IMR-90 (cell line): ENCODE measurements at regions not wholly inside any gene's neighbourhood (a gene's known extent, or its start where the extent isn't known, plus 50 kb on each side); places are given as distances from the start of the nearest gene placed in this dataset.

ENCODE experiments used
- ATAC-seq: fragments of 200-7000 bp; cut with Tn5 transposase; 2 replicates; pipeline ENCODE4 v1.9.1; 2020; ENCODE audit warnings: low read depth, mild to moderate bottlenecking, moderate library complexity
- BruUV-seq: library from RNA; stranded (reverse); fragments of 400-500 nt; replicated peaks from 2 replicates; lab custom pipeline; 2021; lab: Mats Ljungman, UMichigan
- CTCF ChIA-PET: fragments of 300-600 bp; formaldehyde crosslinking; extraction: SDS; loops from one replicate; lab custom pipeline; 2021; ENCODE audit warnings: antibody characterized with exemption; lab: Yijun Ruan, JAX
- POLR2A ChIA-PET: fragments of 300-600 bp; sonication (Branson Sonifier 250); formaldehyde crosslinking; loops from one replicate; lab custom pipeline; 2022; ENCODE audit warnings: antibody characterized with exemption; ENCODE audit not compliant: unreplicated experiment; lab: Charles Lee
- DNase-seq: peaks from one replicate; pipeline ENCODE4 v3.0.0; 2013
- H2AFZ ChIP-seq: replicated peaks from 2 replicates; pipeline ENCODE3; 2013; ENCODE audit warnings: low read length, mild to moderate bottlenecking; ENCODE audit not compliant: poor library complexity
- H2AK5ac ChIP-seq: 2 replicates; pipeline ENCODE4 v1.6.1; 2013; ENCODE audit warnings: low read depth, low read length, inconsistent platforms
- H2AK9ac ChIP-seq: replicated peaks from 2 replicates; pipeline ENCODE3; 2013; ENCODE audit warnings: mild to moderate bottlenecking, low read depth, low read length, moderate library complexity; ENCODE audit not compliant: poor library complexity
- H2BK120ac ChIP-seq: 2 replicates; pipeline ENCODE4 v1.6.1; 2013; ENCODE audit warnings: low read depth, low read length, inconsistent platforms
- H2BK15ac ChIP-seq: 3 replicates; pipeline ENCODE4 v1.6.1; 2013; ENCODE audit warnings: low read depth, low read length, inconsistent platforms
- H2BK20ac ChIP-seq: 2 replicates; pipeline ENCODE4 v1.6.1; 2013; ENCODE audit warnings: low read depth, mild to moderate bottlenecking, inconsistent platforms, low read length, moderate library complexity
- H2BK5ac ChIP-seq: 2 replicates; pipeline ENCODE4 v1.6.1; 2013; ENCODE audit warnings: mild to moderate bottlenecking, low read depth, low read length, inconsistent platforms; ENCODE audit not compliant: poor library complexity, severe bottlenecking
- H3K14ac ChIP-seq: replicated peaks from 2 replicates; pipeline ENCODE4 v1.6.1; 2013; ENCODE audit warnings: low read depth, low read length, inconsistent platforms
- H3K18ac ChIP-seq: 2 replicates; pipeline ENCODE4 v1.6.1; 2013; ENCODE audit warnings: low read depth, low read length, control low read depth
- H3K23ac ChIP-seq: 2 replicates; pipeline ENCODE4 v1.6.1; 2013; ENCODE audit warnings: low read depth, low read length, inconsistent platforms
- H3K27ac ChIP-seq: 2 replicates; pipeline ENCODE4 v1.5.1; 2013; ENCODE audit warnings: mild to moderate bottlenecking, control low read depth, low read length; ENCODE audit not compliant: insufficient read depth
- H3K27me3 ChIP-seq: 2 replicates; pipeline ENCODE4 v1.6.1; 2013; ENCODE audit warnings: low read length; ENCODE audit not compliant: control insufficient read depth, insufficient read depth
- H3K36me3 ChIP-seq: 2 replicates; pipeline ENCODE4 v1.6.1; 2013; ENCODE audit warnings: low read length, mixed read lengths; ENCODE audit not compliant: control insufficient read depth, insufficient read depth
- H3K4ac ChIP-seq: 2 replicates; pipeline ENCODE4 v1.6.1; 2013; ENCODE audit warnings: low read depth, low read length, inconsistent platforms
- H3K4me1 ChIP-seq: 2 replicates; pipeline ENCODE4 v1.6.1; 2013; ENCODE audit warnings: low read length, mixed read lengths; ENCODE audit not compliant: control insufficient read depth, insufficient read depth
- H3K4me2 ChIP-seq: 2 replicates; pipeline ENCODE4 v1.6.1; 2013; ENCODE audit warnings: low read depth, mild to moderate bottlenecking, control low read depth, low read length, moderate library complexity
- H3K4me3 ChIP-seq: 2 replicates; pipeline ENCODE4 v1.5.1; 2013; ENCODE audit warnings: low read depth, mild to moderate bottlenecking, control low read depth, low read length, moderate library complexity; ENCODE audit not compliant: insufficient read depth
- H3K56ac ChIP-seq: 2 replicates; pipeline ENCODE4 v1.6.1; 2013; ENCODE audit warnings: low read length, inconsistent platforms; ENCODE audit not compliant: insufficient read depth; ENCODE audit errors: extremely low read depth
- H3K79me1 ChIP-seq, 2 experiments: 2 replicates each; pipeline ENCODE4 v1.6.1; 2013; ENCODE audit warnings: low read length in 2 of 2, inconsistent platforms in 1 of 2, low read depth in 1 of 2
- H3K9ac ChIP-seq: 2 replicates; pipeline ENCODE4 v1.6.1; 2013; ENCODE audit warnings: low read depth, low read length, control low read depth
- H3K9me1 ChIP-seq: 2 replicates; pipeline ENCODE4 v1.6.1; 2013; ENCODE audit warnings: low read length, inconsistent platforms; ENCODE audit not compliant: insufficient read depth
- H3K9me3 ChIP-seq: 2 replicates; pipeline ENCODE4 v1.6.1; 2013; ENCODE audit warnings: low read length; ENCODE audit not compliant: control insufficient read depth, insufficient read depth
- H4K20me1 ChIP-seq: 2 replicates; pipeline ENCODE4 v1.6.1; 2013; ENCODE audit warnings: low read length, inconsistent platforms; ENCODE audit not compliant: insufficient read depth
- H4K5ac ChIP-seq: 2 replicates; pipeline ENCODE4 v1.6.1; 2013; ENCODE audit warnings: mild to moderate bottlenecking, low read depth, low read length, control low read depth
- H4K8ac ChIP-seq, 2 experiments: 2 replicates each; pipeline ENCODE4 v1.6.1; 2013; ENCODE audit warnings: low read depth in 2 of 2, low read length in 2 of 2, control low read depth in 1 of 2, inconsistent platforms in 1 of 2
- H4K91ac ChIP-seq: 2 replicates; pipeline ENCODE4 v1.6.1; 2013; ENCODE audit warnings: low read depth, low read length, inconsistent platforms; ENCODE audit not compliant: insufficient read depth
- BHLHE40 ChIP-seq: fragments of 150-350 bp; IDR thresholded peaks from 2 replicates; pipeline ENCODE4 v1.6.1; 2016; ENCODE audit warnings: mild to moderate bottlenecking, low read depth, low read length
- CEBPB ChIP-seq: IDR thresholded peaks from 2 replicates; pipeline ENCODE4 v1.6.1; 2012; ENCODE audit warnings: low read depth, low read length, improper control_type of control experiment
- CHD1 ChIP-seq: IDR thresholded peaks from 2 replicates; pipeline ENCODE4 v1.6.1; 2012; ENCODE audit warnings: low read depth, low read length, improper control_type of control experiment
- CTCF ChIP-seq: conservative IDR thresholded peaks from 2 replicates; pipeline ENCODE4 v1.5.1; 2012; ENCODE audit warnings: mild to moderate bottlenecking, low read depth, low read length, improper control_type of control experiment
- FOS ChIP-seq: fragments of 150-350 bp; IDR thresholded peaks from 2 replicates; pipeline ENCODE4 v1.6.1; 2016; ENCODE audit warnings: low read depth, low read length
- MAFK ChIP-seq: IDR thresholded peaks from 2 replicates; pipeline ENCODE4 v1.6.1; 2012; ENCODE audit warnings: low read depth, low read length, improper control_type of control experiment
- MAZ ChIP-seq: IDR thresholded peaks from 2 replicates; pipeline ENCODE4 v1.6.1; 2012; ENCODE audit warnings: low read depth, mild to moderate bottlenecking, low read length, improper control_type of control experiment, moderate library complexity, borderline replicate concordance
- MXI1 ChIP-seq: IDR thresholded peaks from 2 replicates; pipeline ENCODE4 v1.6.1; 2012; ENCODE audit warnings: low read depth, mild to moderate bottlenecking, low read length, moderate library complexity, borderline replicate concordance
- NFE2L2 ChIP-seq: fragments of 150-350 bp; IDR thresholded peaks from 2 replicates; pipeline ENCODE4 v1.6.1; 2016; ENCODE audit warnings: low read depth, mild to moderate bottlenecking, low read length
- POLR2A ChIP-seq: IDR thresholded peaks from 2 replicates; pipeline ENCODE4 v1.6.1; 2012; ENCODE audit warnings: mild to moderate bottlenecking, low read depth, low read length
- RAD21 ChIP-seq: IDR thresholded peaks from 2 replicates; pipeline ENCODE4 v1.6.1; 2012; ENCODE audit warnings: low read length, improper control_type of control experiment
- RCOR1 ChIP-seq: IDR thresholded peaks from 2 replicates; pipeline ENCODE4 v1.6.1; 2012; ENCODE audit warnings: mild to moderate bottlenecking, low read length, improper control_type of control experiment; ENCODE audit not compliant: insufficient replicate concordance
- RFX5 ChIP-seq: IDR thresholded peaks from 2 replicates; pipeline ENCODE4 v1.8.0; 2012; ENCODE audit warnings: low read depth, mild to moderate bottlenecking, low read length, moderate library complexity
- SMC3 ChIP-seq: fragments of 150-350 bp; IDR thresholded peaks from 2 replicates; pipeline ENCODE4 v1.6.1; 2016; ENCODE audit warnings: low read depth, mild to moderate bottlenecking, antibody characterized with exemption, low read length, moderate library complexity
- WGBS, 2 experiments: methylation state at CpG; one replicate each; pipeline versions ENCODE4 v1.1.5 to v1.1.7; 2013; ENCODE audit warnings: missing lambda C conversion rate in 2 of 2; ENCODE audit not compliant: insufficient read length in 1 of 2; ENCODE audit errors: extremely low coverage in 2 of 2; 5-methylcytosine and 5-hydroxymethylcytosine counted together
- dilution Hi-C: fragments of 300-500 bp; cut with HindIII; formaldehyde crosslinking; loops from one replicate; pipeline ENCODE4 v1.14.3; 2018; ENCODE audit warnings: low sequenced_read_pairs; ENCODE audit not compliant: unreplicated experiment
- in situ Hi-C: fragments of 300-500 bp; cut with MboI; formaldehyde crosslinking; loops from 3 replicates; pipeline ENCODE4 v1.14.3; 2019; ENCODE audit warnings: low sequenced_read_pairs, inconsistent platforms, mixed read lengths
- intact Hi-C: fragments of 100-400 bp; cut with micrococcal nuclease; formaldehyde crosslinking; loops from 2 replicates; pipeline ENCODE4 v1.10.0; 2022
- TF ChIP-seq, protein P1 (sequence below): fragments of 150-350 bp; IDR thresholded peaks from 2 replicates; pipeline ENCODE4 v1.6.1; 2017; ENCODE audit warnings: mild to moderate bottlenecking, antibody characterized with exemption, low read length, low read depth

GRCh38 chr11:21927628-21928027 is 265.3 kb upstream of the ANO5 start:
- H3K56ac ChIP-seq = no peak overlapping the region
- H2BK15ac ChIP-seq = no peak overlapping the region
- H4K5ac ChIP-seq = no peak overlapping the region
- no peak overlapping the region for H3K14ac ChIP-seq
- no peak for ATAC-seq
- H2AK9ac ChIP-seq = no peak overlapping the region
- H4K20me1 ChIP-seq = no peaks in the 10 kb centered on the region
- H2AK5ac ChIP-seq = no peak overlapping the region
- H3K4me3 ChIP-seq = no peak overlapping the region
- ChIA-PET CTCF (no interaction called here), POLR2A (no interaction called here)
- no TSS peak for BruUV-seq
- no peak overlapping the region for H2BK5ac ChIP-seq
- H4K8ac ChIP-seq = no peak overlapping the region
- H3K27me3 ChIP-seq = no peaks in the 10 kb centered on the region
- H3K18ac ChIP-seq = no peak overlapping the region
- H3K23ac ChIP-seq = no peak overlapping the region
- peaks cover 6% of the 10 kb centered on the region for H3K9me3 ChIP-seq
- no peak overlapping the region for H2AFZ ChIP-seq
- TF ChIP-seq FOS (no peak), CTCF (no peak), SMC3 (no peak), RFX5 (no peak), BHLHE40 (no peak), NFE2L2 (no peak), RCOR1 (no peak), MAZ (no peak), MAFK (no peak), CHD1 (no peak), CEBPB (no peak), POLR2A (no peak), MXI1 (no peak), RAD21 (no peak)
- TF ChIP-seq, protein P1, sequence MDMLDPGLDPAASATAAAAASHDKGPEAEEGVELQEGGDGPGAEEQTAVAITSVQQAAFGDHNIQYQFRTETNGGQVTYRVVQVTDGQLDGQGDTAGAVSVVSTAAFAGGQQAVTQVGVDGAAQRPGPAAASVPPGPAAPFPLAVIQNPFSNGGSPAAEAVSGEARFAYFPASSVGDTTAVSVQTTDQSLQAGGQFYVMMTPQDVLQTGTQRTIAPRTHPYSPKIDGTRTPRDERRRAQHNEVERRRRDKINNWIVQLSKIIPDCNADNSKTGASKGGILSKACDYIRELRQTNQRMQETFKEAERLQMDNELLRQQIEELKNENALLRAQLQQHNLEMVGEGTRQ = no peak
- no peak overlapping the region for H3K4ac ChIP-seq
- in situ Hi-C loops = no loop called here
- no peaks in the 10 kb centered on the region for H3K4me1 ChIP-seq
- intact Hi-C loops = no loop called here
- dilution Hi-C loops = no loop called here
- no peak overlapping the region for H3K27ac ChIP-seq
- H2BK120ac ChIP-seq = no peak overlapping the region
- no peak for DNase-seq
- no peaks in the 10 kb centered on the region for H3K36me3 ChIP-seq
- no peak overlapping the region for H3K9ac ChIP-seq
- no peak overlapping the region for H2BK20ac ChIP-seq
- H3K79me1 ChIP-seq = no peaks in the 10 kb centered on the region
- H3K9me1 ChIP-seq = no peaks in the 10 kb centered on the region
- WGBS, 2 experiments = no CpG with 5 or more reads among the region's 3 CpGs
- no peak overlapping the region for H4K91ac ChIP-seq
- H3K4me2 ChIP-seq = no peak overlapping the region
